ENCODE measurements at regions not wholly inside any gene's neighbourhood (a gene's known extent, or its start where the extent isn't known, plus 50 kb on each side); places are given as distances from the start of the nearest gene placed in this dataset.

- peak; percentile 11 for TF ChIP-seq CTCF (IDR thresholded peaks at IDR 0.05; ENCODE audit: low read depth, low read length, missing control alignments)
- no peak overlapping the region for H3K4me3 ChIP-seq (replicated peaks; ENCODE audit: low read depth, low read length)
- no peak for DNase-seq (ENCODE audit: extremely low read depth, low read depth)
Observed at GRCh38 chr17:22695228-22695619, 1002.9 kb downstream of the KCNJ18 start.

- no peak for DNase-seq (ENCODE audit: extremely low read depth, low read depth)
- TF ChIP-seq CTCF (IDR thresholded peaks at IDR 0.05; ENCODE audit: low read depth, low read length, missing control alignments): peak; percentile 21
- no peak overlapping the region for H3K4me3 ChIP-seq (replicated peaks; ENCODE audit: low read depth, low read length)
Observed at GRCh38 chr17:22703204-22703603, 1010.9 kb downstream of the KCNJ18 start.

GRCh38 chr17:22703786-22704441 is 1011.6 kb downstream of the KCNJ18 start:
- no peak overlapping the region for H3K4me3 ChIP-seq (replicated peaks; ENCODE audit: low read depth, low read length)
- TF ChIP-seq CTCF (IDR thresholded peaks at IDR 0.05; ENCODE audit: low read depth, low read length, missing control alignments): peak; percentile 26
- no peak for DNase-seq (ENCODE audit: extremely low read depth, low read depth)

DNA sequence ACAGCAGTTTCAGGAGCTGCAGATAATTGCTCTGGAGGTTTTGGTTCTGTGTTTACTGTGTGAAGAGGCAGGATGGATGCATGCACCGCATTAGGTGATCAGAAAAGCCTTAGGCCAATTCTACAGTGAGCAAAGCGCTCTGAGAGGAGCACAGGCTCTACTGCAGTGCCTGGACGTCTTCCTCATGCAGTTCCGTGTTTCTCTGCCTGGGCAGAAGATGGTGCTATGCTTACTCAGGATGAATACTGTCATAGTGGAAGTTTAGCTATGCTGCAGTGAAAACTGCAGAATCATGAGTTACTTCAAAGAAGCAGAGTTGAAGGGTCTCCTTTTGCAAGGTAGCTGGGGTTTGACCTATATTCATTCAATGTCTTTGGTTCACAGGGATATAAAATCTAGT is 1012.4 kb downstream of the KCNJ18 start:
- no peak overlapping the region for H3K4me3 ChIP-seq (replicated peaks; ENCODE audit: low read depth, low read length)
- no peak for TF ChIP-seq CTCF (IDR thresholded peaks at IDR 0.05; ENCODE audit: low read depth, low read length, missing control alignments)
- no peak for DNase-seq (ENCODE audit: extremely low read depth, low read depth)

- no peak for TF ChIP-seq CTCF (IDR thresholded peaks at IDR 0.05; ENCODE audit: low read depth, low read length, missing control alignments)
- no peak for DNase-seq (ENCODE audit: extremely low read depth, low read depth)
- H3K4me3 ChIP-seq (replicated peaks; ENCODE audit: low read depth, low read length): no peak overlapping the region
Observed at GRCh38 chr17:22707626-22708025, 1015.3 kb downstream of the KCNJ18 start.

DNA sequence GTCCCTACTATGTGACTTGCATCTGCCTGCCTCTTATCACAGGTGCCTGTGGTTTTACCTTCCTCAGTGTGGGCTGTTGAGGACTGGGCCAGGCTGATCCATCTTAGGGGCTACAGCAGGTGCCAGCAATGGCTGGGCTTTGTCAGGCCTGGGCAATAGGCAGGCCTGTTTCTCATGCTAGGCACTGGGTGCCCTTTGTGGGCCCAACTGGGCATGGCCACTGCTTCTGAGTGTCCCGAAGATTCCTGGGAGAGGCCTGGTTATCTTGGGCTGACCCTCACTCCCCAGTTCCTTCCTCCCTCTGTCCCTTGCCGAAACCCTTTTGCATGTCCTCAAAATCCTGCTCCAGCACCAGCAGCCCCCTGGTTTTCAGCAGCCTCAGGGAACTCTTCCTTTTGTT is 1024.9 kb downstream of the KCNJ18 start:
- no peak for DNase-seq (ENCODE audit: extremely low read depth, low read depth)

More for the DNA sequence above, 1024.9 kb downstream of the KCNJ18 start:
- no peak overlapping the region for H3K4me3 ChIP-seq (replicated peaks; ENCODE audit: low read depth, low read length)
- TF ChIP-seq CTCF (IDR thresholded peaks at IDR 0.05; ENCODE audit: low read depth, low read length, missing control alignments): no peak

Measured in HFF-Myc (cell line).